Astrocyte (in vitro differentiated cells and primary cell): ENCODE measurements at regions not wholly inside any gene's neighbourhood (a gene's known extent, or its start where the extent isn't known, plus 50 kb on each side); places are given as distances from the start of the nearest gene placed in this dataset.

Experiments
- DNase-seq: peaks from one replicate; pipeline ENCODE4 v3.0.0-alpha.2; 2010; ENCODE audit warnings: low read depth
- FAIRE-seq: peaks from 2 replicates; lab custom pipeline; 2011; peaks lifted over from hg19 to GRCh38; lab: Jason Lieb, UNC
- H2AFZ ChIP-seq: 2 replicates; pipeline ENCODE4 v1.6.0; 2012; ENCODE audit warnings: low read depth, low read length, inconsistent platforms
- H3K27ac ChIP-seq: 2 replicates; pipeline ENCODE4 v1.5.1; 2011; ENCODE audit warnings: low read depth, low read length, inconsistent platforms
- H3K27me3 ChIP-seq: 2 replicates; pipeline ENCODE4 v1.6.0; 2011; ENCODE audit warnings: low read length, inconsistent platforms; ENCODE audit not compliant: insufficient read depth
- H3K36me3 ChIP-seq: 2 replicates; pipeline ENCODE4 v1.5.1; 2011; ENCODE audit warnings: low read length, inconsistent platforms; ENCODE audit not compliant: insufficient read depth
- H3K4me1 ChIP-seq: 2 replicates; pipeline ENCODE4 v1.5.1; 2011; ENCODE audit warnings: low read length, inconsistent platforms; ENCODE audit not compliant: insufficient read depth
- H3K4me2 ChIP-seq: 2 replicates; pipeline ENCODE4 v1.6.0; 2012; ENCODE audit warnings: low read length, inconsistent platforms
- H3K4me3 ChIP-seq: 2 replicates; pipeline ENCODE4 v1.5.1; 2011; ENCODE audit warnings: low read depth, mild to moderate bottlenecking, low read length, inconsistent platforms; ENCODE audit not compliant: insufficient read depth
- H3K79me2 ChIP-seq: 2 replicates; pipeline ENCODE4 v1.6.0; 2012; ENCODE audit warnings: mild to moderate bottlenecking, low read length, inconsistent platforms; ENCODE audit not compliant: insufficient read depth
- H3K9ac ChIP-seq: 2 replicates; pipeline ENCODE4 v1.6.0; 2012; ENCODE audit warnings: mild to moderate bottlenecking, low read length, inconsistent platforms
- H3K9me3 ChIP-seq: 2 replicates; pipeline ENCODE4 v1.5.1; 2012; ENCODE audit warnings: low read depth, mild to moderate bottlenecking, low read length, inconsistent platforms; ENCODE audit not compliant: insufficient read depth
- H4K20me1 ChIP-seq: 2 replicates; pipeline ENCODE4 v1.6.0; 2012; ENCODE audit warnings: low read length, inconsistent platforms; ENCODE audit not compliant: insufficient read depth
- H3K27ac Mint-ChIP-seq: one replicate; pipeline ENCODE4 v1.8.0; 2021; ENCODE audit warnings: mild to moderate bottlenecking, mixed read lengths; ENCODE audit not compliant: unreplicated experiment
- H3K27me3 Mint-ChIP-seq: one replicate; pipeline ENCODE4 v1.8.0; 2021; ENCODE audit warnings: low read depth, mixed read lengths; ENCODE audit not compliant: unreplicated experiment
- H3K36me3 Mint-ChIP-seq: one replicate; pipeline ENCODE4 v1.8.0; 2021; ENCODE audit warnings: low read depth, mixed read lengths; ENCODE audit not compliant: unreplicated experiment
- H3K4me1 Mint-ChIP-seq: one replicate; pipeline ENCODE4 v1.8.0; 2021; ENCODE audit warnings: low read depth, mixed read lengths; ENCODE audit not compliant: unreplicated experiment
- H3K4me3 Mint-ChIP-seq: one replicate; pipeline ENCODE4 v1.8.0; 2021; ENCODE audit warnings: mild to moderate bottlenecking, moderate library complexity, mixed read lengths; ENCODE audit not compliant: unreplicated experiment
- H3K9me3 Mint-ChIP-seq: one replicate; pipeline ENCODE4 v1.8.0; 2021; ENCODE audit warnings: mild to moderate bottlenecking, mixed read lengths; ENCODE audit not compliant: unreplicated experiment
- CTCF ChIP-seq: IDR thresholded peaks from 2 replicates; pipeline ENCODE4 v1.5.1; 2011; ENCODE audit warnings: low read depth, mild to moderate bottlenecking, inconsistent platforms, low read length, moderate library complexity; ENCODE audit not compliant: insufficient read depth
- EZH2 ChIP-seq: IDR thresholded peaks from 2 replicates; pipeline ENCODE4 v1.6.1; 2012; ENCODE audit warnings: mild to moderate bottlenecking, low read length, inconsistent platforms; ENCODE audit not compliant: insufficient read depth

- H3K9me3 ChIP-seq: no peaks in the 10 kb centered on the region
- H3K9ac ChIP-seq: no peak overlapping the region
- no peak for FAIRE-seq
- no peaks in the 10 kb centered on the region for H3K4me1 ChIP-seq
- H3K27me3 ChIP-seq: no peaks in the 10 kb centered on the region
- no peaks in the 10 kb centered on the region for H4K20me1 ChIP-seq
- H2AFZ ChIP-seq: no peak overlapping the region
- H3K27ac ChIP-seq: no peak overlapping the region
- Mint-ChIP-seq H3K36me3 (no peaks in the 10 kb centered on the region), H3K27me3 (no peaks in the 10 kb centered on the region), H3K27ac (no peak overlapping the region), H3K9me3 (no peaks in the 10 kb centered on the region), H3K4me1 (no peaks in the 10 kb centered on the region), H3K4me3 (no peak overlapping the region)
- H3K79me2 ChIP-seq: no peaks in the 10 kb centered on the region
- TF ChIP-seq EZH2: no peak
- no peak for TF ChIP-seq CTCF
- no peak overlapping the region for H3K4me2 ChIP-seq
- no peak overlapping the region for H3K4me3 ChIP-seq
- DNase-seq: no peak
- H3K36me3 ChIP-seq: no peaks in the 10 kb centered on the region
Observed at GRCh38 chr17:62884781-62885180, 76.7 kb upstream of the MARCHF10 start.

GRCh38 chr17:62882878-62883277 is 74.8 kb upstream of the MARCHF10 start:
- Mint-ChIP-seq H3K9me3 (no peaks in the 10 kb centered on the region), H3K4me3 (no peak overlapping the region), H3K36me3 (no peaks in the 10 kb centered on the region), H3K27ac (no peak overlapping the region), H3K27me3 (no peaks in the 10 kb centered on the region), H3K4me1 (no peaks in the 10 kb centered on the region)
- H3K27me3 ChIP-seq: no peaks in the 10 kb centered on the region
- H2AFZ ChIP-seq: no peak overlapping the region
- no peaks in the 10 kb centered on the region for H4K20me1 ChIP-seq
- no peaks in the 10 kb centered on the region for H3K79me2 ChIP-seq
- TF ChIP-seq CTCF (no peak), EZH2 (no peak)
- H3K4me2 ChIP-seq: no peak overlapping the region
- H3K9ac ChIP-seq: no peak overlapping the region
- H3K36me3 ChIP-seq: no peaks in the 10 kb centered on the region
- FAIRE-seq: no peak
- no peaks in the 10 kb centered on the region for H3K4me1 ChIP-seq
- H3K4me3 ChIP-seq: no peak overlapping the region
- no peak for DNase-seq
- no peaks in the 10 kb centered on the region for H3K9me3 ChIP-seq
- H3K27ac ChIP-seq: no peak overlapping the region

DNA sequence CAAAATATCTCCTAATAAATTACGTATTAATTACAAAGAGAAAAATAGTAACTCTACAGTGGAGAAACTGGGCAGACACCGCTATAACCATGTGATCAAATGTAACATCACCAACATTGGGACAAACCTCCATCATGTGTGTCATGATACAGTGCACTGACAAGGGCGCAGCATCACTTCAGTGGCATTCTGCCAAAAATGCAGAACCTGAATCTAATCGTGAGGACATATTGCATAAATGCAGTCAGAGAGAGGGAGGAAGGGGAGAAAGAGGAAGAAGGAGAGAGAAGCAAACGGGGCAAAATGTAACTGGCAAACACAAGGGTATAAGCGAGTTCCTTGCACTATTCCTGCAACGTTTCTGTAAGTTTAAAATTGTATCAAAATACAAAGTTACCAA is 74.2 kb upstream of the MARCHF10 start:
- Histone ChIP-seq H3K79me2 (no peaks in the 10 kb centered on the region), H2AFZ (no peak overlapping the region), H3K9ac (no peak overlapping the region), H3K27me3 (no peaks in the 10 kb centered on the region), H3K4me3 (no peak overlapping the region), H3K4me1 (no peaks in the 10 kb centered on the region), H3K27ac (no peak overlapping the region), H3K36me3 (no peaks in the 10 kb centered on the region), H3K9me3 (no peaks in the 10 kb centered on the region), H3K4me2 (no peak overlapping the region), H4K20me1 (no peaks in the 10 kb centered on the region)
- no peaks in the 10 kb centered on the region for H3K36me3 Mint-ChIP-seq
- no peak for TF ChIP-seq EZH2
- no peak for TF ChIP-seq CTCF
- H3K4me1 Mint-ChIP-seq: no peaks in the 10 kb centered on the region
- DNase-seq (no peak), FAIRE-seq (no peak)
- H3K9me3 Mint-ChIP-seq: no peaks in the 10 kb centered on the region
- H3K4me3 Mint-ChIP-seq: no peak overlapping the region
- no peak overlapping the region for H3K27ac Mint-ChIP-seq
- H3K27me3 Mint-ChIP-seq: no peaks in the 10 kb centered on the region
